Spleen (tissue), 7 donors: ENCODE measurements at regions not wholly inside any gene's neighbourhood (a gene's known extent, or its start where the extent isn't known, plus 50 kb on each side); places are given as distances from the start of the nearest gene placed in this dataset.

Experiments used
- POLR2A ChIP-seq, 3 donors: fragments of 450-650 bp; IDR thresholded peaks; one replicate each; pipeline ENCODE4 v1.5.1; 2017; ENCODE audit warnings: antibody characterized with exemption in 3 of 3, mild to moderate bottlenecking in 1 of 3
- POLR2AphosphoS5 ChIP-seq, 3 donors: sonication (generic); formaldehyde crosslinking; IDR thresholded peaks; one replicate each; pipeline ENCODE4 v1.5.1; 2017; ENCODE audit warnings: antibody characterized with exemption in 3 of 3
- TF ChIP-seq, protein P1 (sequence below), 11 experiments: fragments of 200-600 bp in 7 of 11; fragments of 450-650 bp in 4 of 11; sonication (generic) in 4 of 11; IDR thresholded peaks in 8 of 11; conservative IDR thresholded peaks in 3 of 11; 1 replicate in 7 of 11; 2 replicates in 4 of 11; pipeline versions ENCODE4 v1.4.0 to v1.8.0; 2016 to 2021; ENCODE audit warnings: antibody characterized with exemption in 11 of 11, inconsistent platforms in 4 of 11, mild to moderate bottlenecking in 1 of 11
- donor health status: DM: no; HTN: no; CAD: no; lungs with moderate emphysema.
- donor health status: DM: no; HTN: no; CAD: no.
- donor health status: DM: no; HTN: no; CAD: no.

DNA sequence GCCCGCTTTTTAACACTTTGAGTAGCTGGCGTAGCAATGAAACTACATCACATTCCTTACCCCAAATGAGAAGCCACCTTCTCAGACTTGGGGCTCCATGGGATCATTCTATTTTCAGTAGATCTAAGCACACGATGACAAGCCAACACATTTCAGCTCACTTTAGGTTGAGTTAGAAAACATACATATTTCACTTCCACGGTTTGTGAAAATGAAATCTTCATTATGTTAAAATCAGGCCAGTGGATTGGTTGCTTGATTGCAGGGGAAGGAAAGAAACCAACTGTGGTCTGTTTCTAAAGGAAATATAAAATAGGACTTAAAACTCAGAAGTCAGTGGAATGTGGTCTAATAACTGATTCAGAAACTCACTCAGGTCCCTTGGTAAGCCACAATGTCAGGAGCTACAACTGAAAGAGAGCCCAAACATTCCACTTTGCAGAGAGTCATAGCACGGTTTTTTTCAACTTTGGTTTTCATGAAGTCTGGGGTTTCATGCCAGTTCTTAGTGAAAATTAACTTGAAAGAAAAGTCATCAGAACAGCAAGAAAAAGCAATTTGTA lies 82.3 kb upstream of the TIAM1 start:
- TF ChIP-seq, protein P1, sequence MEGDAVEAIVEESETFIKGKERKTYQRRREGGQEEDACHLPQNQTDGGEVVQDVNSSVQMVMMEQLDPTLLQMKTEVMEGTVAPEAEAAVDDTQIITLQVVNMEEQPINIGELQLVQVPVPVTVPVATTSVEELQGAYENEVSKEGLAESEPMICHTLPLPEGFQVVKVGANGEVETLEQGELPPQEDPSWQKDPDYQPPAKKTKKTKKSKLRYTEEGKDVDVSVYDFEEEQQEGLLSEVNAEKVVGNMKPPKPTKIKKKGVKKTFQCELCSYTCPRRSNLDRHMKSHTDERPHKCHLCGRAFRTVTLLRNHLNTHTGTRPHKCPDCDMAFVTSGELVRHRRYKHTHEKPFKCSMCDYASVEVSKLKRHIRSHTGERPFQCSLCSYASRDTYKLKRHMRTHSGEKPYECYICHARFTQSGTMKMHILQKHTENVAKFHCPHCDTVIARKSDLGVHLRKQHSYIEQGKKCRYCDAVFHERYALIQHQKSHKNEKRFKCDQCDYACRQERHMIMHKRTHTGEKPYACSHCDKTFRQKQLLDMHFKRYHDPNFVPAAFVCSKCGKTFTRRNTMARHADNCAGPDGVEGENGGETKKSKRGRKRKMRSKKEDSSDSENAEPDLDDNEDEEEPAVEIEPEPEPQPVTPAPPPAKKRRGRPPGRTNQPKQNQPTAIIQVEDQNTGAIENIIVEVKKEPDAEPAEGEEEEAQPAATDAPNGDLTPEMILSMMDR (IDR thresholded peaks at IDR 0.05 in 8 of 11, conservative IDR thresholded peaks at IDR 0.05 in 3 of 11) = no peak
- no peak for TF ChIP-seq POLR2A (IDR thresholded peaks at IDR 0.05)
- TF ChIP-seq POLR2AphosphoS5 (IDR thresholded peaks at IDR 0.05) = no peak
